Colonic mucosa (tissue), 4 donors: ENCODE measurements at regions not wholly inside any gene's neighbourhood (a gene's known extent, or its start where the extent isn't known, plus 50 kb on each side); places are given as distances from the start of the nearest gene placed in this dataset.

Experiments
- DNase-seq: peaks from one replicate; pipeline ENCODE4 v3.0.0-alpha.2; 2020
- H3K27ac ChIP-seq: fragments of 200-600 bp; one replicate; pipeline ENCODE4 v1.8.0; 2021
- H3K27me3 ChIP-seq: fragments of 200-600 bp; one replicate; pipeline ENCODE4 v1.8.0; 2021
- H3K36me3 ChIP-seq: fragments of 200-600 bp; one replicate; pipeline ENCODE4 v1.8.0; 2021
- H3K4me1 ChIP-seq: fragments of 200-600 bp; one replicate; pipeline ENCODE4 v1.8.0; 2021; ENCODE audit warnings: mild to moderate bottlenecking
- H3K4me3 ChIP-seq: fragments of 200-600 bp; one replicate; pipeline ENCODE4 v1.8.0; 2021
- H3K9ac ChIP-seq, 2 donors: one replicate each; pipeline ENCODE4 v1.7.0; 2013; ENCODE audit warnings: control low read depth in 2 of 2, low read depth in 2 of 2, low read length in 2 of 2
- H3K9me3 ChIP-seq: fragments of 200-600 bp; one replicate; pipeline ENCODE4 v1.8.0; 2021
- CTCF ChIP-seq: fragments of 200-600 bp; IDR thresholded peaks from one replicate; pipeline ENCODE4 v1.8.0; 2022; ENCODE audit warnings: antibody characterized with exemption, mild to moderate bottlenecking
- intact Hi-C: fragments of 100-400 bp; cut with DNase I; formaldehyde crosslinking; loops from one replicate; pipeline ENCODE4 v1.14.1; 2022
- donor health status: healthy.
- donor health status: DM: no; HTN: no; CAD: no.
- donor health status: DM: no; HTN: no; CAD: no.

GRCh38 chr11:69934861-69935494 is 115.8 kb upstream of the FGF3 start:
- Histone ChIP-seq H3K4me1 (no peaks in the 10 kb centered on the region), H3K9me3 (no peaks in the 10 kb centered on the region), H3K27me3 (no peaks in the 10 kb centered on the region), H3K4me3 (no peak overlapping the region), H3K36me3 (no peaks in the 10 kb centered on the region), H3K27ac (no peak overlapping the region), H3K9ac (no peak overlapping the region)
- intact Hi-C loops, result no loop called here
- no peak for DNase-seq
- TF ChIP-seq CTCF, result no peak

- H3K4me3 ChIP-seq, result no peak overlapping the region
- H3K4me1 ChIP-seq, result no peaks in the 10 kb centered on the region
- intact Hi-C loops, result no loop called here
These were observed 116.8 kb upstream of the FGF3 start for GRCh38 chr11:69935941-69936505.

GRCh38 chr11:69936771-69937170 is 117.6 kb upstream of the FGF3 start:
- H3K36me3 ChIP-seq, result no peaks in the 10 kb centered on the region
- no peak overlapping the region for H3K9ac ChIP-seq
- TF ChIP-seq CTCF, result no peak
- intact Hi-C loops, result no loop called here
- DNase-seq, result no peak
- no peak overlapping the region for H3K4me3 ChIP-seq
- no peaks in the 10 kb centered on the region for H3K9me3 ChIP-seq
- H3K27me3 ChIP-seq, result no peaks in the 10 kb centered on the region
- H3K27ac ChIP-seq, result no peak overlapping the region
- H3K4me1 ChIP-seq, result no peaks in the 10 kb centered on the region

More at GRCh38 chr11:69935941-69936505, 116.8 kb upstream of the FGF3 start:
- H3K9me3 ChIP-seq, result no peaks in the 10 kb centered on the region
- H3K36me3 ChIP-seq, result no peaks in the 10 kb centered on the region
- DNase-seq, result no peak
- H3K27me3 ChIP-seq, result no peaks in the 10 kb centered on the region
- no peak overlapping the region for H3K27ac ChIP-seq
- H3K9ac ChIP-seq, result no peak overlapping the region
- TF ChIP-seq CTCF, result no peak

- H3K27me3 ChIP-seq, result no peaks in the 10 kb centered on the region
- no peaks in the 10 kb centered on the region for H3K9me3 ChIP-seq
- intact Hi-C loops, result no loop called here
- H3K4me3 ChIP-seq, result no peak overlapping the region
- H3K27ac ChIP-seq, result no peak overlapping the region
- H3K9ac ChIP-seq, result no peak overlapping the region
- TF ChIP-seq CTCF, result no peak
- H3K4me1 ChIP-seq, result no peaks in the 10 kb centered on the region
- DNase-seq, result no peak
- H3K36me3 ChIP-seq, result no peaks in the 10 kb centered on the region
These were observed 119.0 kb upstream of the FGF3 start for GRCh38 chr11:69938206-69938605.

- DNase-seq, result no peak
- no peak overlapping the region for H3K27ac ChIP-seq
- no peaks in the 10 kb centered on the region for H3K27me3 ChIP-seq
- H3K36me3 ChIP-seq, result no peaks in the 10 kb centered on the region
- intact Hi-C loops, result loop anchor here (10.0 kb wide), 1 partner anchor 135 kb away; the partner anchor contains the start of gene ANO1
- H3K9me3 ChIP-seq, result no peaks in the 10 kb centered on the region
- TF ChIP-seq CTCF, result no peak
- no peaks in the 10 kb centered on the region for H3K4me1 ChIP-seq
- no peak overlapping the region for H3K9ac ChIP-seq
- no peak overlapping the region for H3K4me3 ChIP-seq
These were observed 120.5 kb upstream of the FGF3 start for GRCh38 chr11:69939551-69940245.
